ENCODE measurements at regions not wholly inside any gene's neighbourhood (a gene's known extent, or its start where the extent isn't known, plus 50 kb on each side); places are given as distances from the start of the nearest gene placed in this dataset.

DNA sequence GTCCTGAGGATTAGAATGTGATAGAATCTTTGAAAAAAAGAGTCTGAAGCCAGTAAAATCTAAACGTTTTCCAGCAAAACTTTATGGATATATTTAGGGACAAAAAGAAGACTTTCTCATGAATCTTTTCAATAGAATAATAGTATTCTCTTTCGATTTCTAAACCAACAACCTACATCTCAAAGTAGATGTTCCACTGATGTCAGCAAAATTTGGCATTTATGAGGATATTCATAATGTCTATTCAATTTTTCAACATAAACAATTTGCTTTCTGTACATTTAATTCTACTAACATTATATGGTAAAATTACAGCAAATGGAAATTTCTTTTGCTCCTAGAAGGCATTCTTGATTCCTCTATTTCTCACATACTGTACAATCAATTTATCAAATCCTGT, 886.5 kb downstream of the CENPC start:
- H3K4me1 Mint-ChIP-seq (ENCODE audit: unreplicated experiment), result no peaks in the 10 kb centered on the region
- no peak overlapping the region for H3K27ac Mint-ChIP-seq
- no peaks in the 10 kb centered on the region for H3K36me3 Mint-ChIP-seq
- H3K27me3 Mint-ChIP-seq, result no peaks in the 10 kb centered on the region
- H3K4me3 Mint-ChIP-seq, result no peak overlapping the region
- H3K9me3 Mint-ChIP-seq, result no peaks in the 10 kb centered on the region
- DNase-seq (ENCODE audit: extremely low spot score, unreplicated experiment), result no peak
- TF ChIP-seq, protein P1, sequence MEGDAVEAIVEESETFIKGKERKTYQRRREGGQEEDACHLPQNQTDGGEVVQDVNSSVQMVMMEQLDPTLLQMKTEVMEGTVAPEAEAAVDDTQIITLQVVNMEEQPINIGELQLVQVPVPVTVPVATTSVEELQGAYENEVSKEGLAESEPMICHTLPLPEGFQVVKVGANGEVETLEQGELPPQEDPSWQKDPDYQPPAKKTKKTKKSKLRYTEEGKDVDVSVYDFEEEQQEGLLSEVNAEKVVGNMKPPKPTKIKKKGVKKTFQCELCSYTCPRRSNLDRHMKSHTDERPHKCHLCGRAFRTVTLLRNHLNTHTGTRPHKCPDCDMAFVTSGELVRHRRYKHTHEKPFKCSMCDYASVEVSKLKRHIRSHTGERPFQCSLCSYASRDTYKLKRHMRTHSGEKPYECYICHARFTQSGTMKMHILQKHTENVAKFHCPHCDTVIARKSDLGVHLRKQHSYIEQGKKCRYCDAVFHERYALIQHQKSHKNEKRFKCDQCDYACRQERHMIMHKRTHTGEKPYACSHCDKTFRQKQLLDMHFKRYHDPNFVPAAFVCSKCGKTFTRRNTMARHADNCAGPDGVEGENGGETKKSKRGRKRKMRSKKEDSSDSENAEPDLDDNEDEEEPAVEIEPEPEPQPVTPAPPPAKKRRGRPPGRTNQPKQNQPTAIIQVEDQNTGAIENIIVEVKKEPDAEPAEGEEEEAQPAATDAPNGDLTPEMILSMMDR (conservative IDR thresholded peaks at IDR 0.05), result no peak

- H3K4me1 Mint-ChIP-seq (ENCODE audit: unreplicated experiment), result no peaks in the 10 kb centered on the region
- no peak overlapping the region for H3K27ac Mint-ChIP-seq
- TF ChIP-seq, protein P1 (conservative IDR thresholded peaks at IDR 0.05), result no peak
- H3K4me3 Mint-ChIP-seq, result no peak overlapping the region
- H3K27me3 Mint-ChIP-seq, result no peaks in the 10 kb centered on the region
- DNase-seq (ENCODE audit: extremely low spot score, unreplicated experiment), result no peak
- H3K9me3 Mint-ChIP-seq, result no peaks in the 10 kb centered on the region
- no peaks in the 10 kb centered on the region for H3K36me3 Mint-ChIP-seq
These were observed 889.8 kb downstream of the CENPC start for GRCh38 chr4:66655505-66655904.

DNA sequence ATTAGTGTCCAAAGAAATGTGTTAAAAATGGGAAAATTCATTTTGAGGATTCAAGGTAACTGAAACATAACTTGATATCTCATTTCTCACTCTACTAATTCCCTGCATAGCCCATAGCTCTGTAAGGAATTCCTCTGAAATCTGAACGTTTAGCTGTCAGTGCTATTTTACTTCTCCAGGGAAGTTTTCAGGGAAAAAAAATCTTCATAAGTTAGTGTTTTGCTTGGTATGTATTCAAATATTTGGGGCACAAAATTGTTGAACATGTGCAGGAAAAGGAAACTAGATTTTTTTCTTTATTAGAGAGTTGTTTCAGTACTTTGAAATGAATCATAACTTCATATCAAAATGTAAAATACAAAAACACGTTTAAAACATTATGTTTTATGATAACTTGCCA, 891.4 kb downstream of the CENPC start:
- DNase-seq (ENCODE audit: extremely low spot score, unreplicated experiment), result no peak
- H3K4me3 Mint-ChIP-seq, result no peak overlapping the region
- H3K9me3 Mint-ChIP-seq, result no peaks in the 10 kb centered on the region
- H3K36me3 Mint-ChIP-seq, result no peaks in the 10 kb centered on the region
- no peaks in the 10 kb centered on the region for H3K27me3 Mint-ChIP-seq
- TF ChIP-seq, protein P1 (conservative IDR thresholded peaks at IDR 0.05), result no peak
- H3K27ac Mint-ChIP-seq, result no peak overlapping the region
- no peaks in the 10 kb centered on the region for H3K4me1 Mint-ChIP-seq (ENCODE audit: unreplicated experiment)

GRCh38 chr4:66649236-66649635, 896.1 kb downstream of the CENPC start:
- no peaks in the 10 kb centered on the region for H3K4me1 Mint-ChIP-seq (ENCODE audit: unreplicated experiment)
- no peak overlapping the region for H3K27ac Mint-ChIP-seq
- H3K36me3 Mint-ChIP-seq, result no peaks in the 10 kb centered on the region
- TF ChIP-seq, protein P1 (conservative IDR thresholded peaks at IDR 0.05), result no peak
- H3K9me3 Mint-ChIP-seq, result no peaks in the 10 kb centered on the region
- no peaks in the 10 kb centered on the region for H3K27me3 Mint-ChIP-seq
- H3K4me3 Mint-ChIP-seq, result no peak overlapping the region
- DNase-seq (ENCODE audit: extremely low spot score, unreplicated experiment), result no peak

- H3K4me1 Mint-ChIP-seq (ENCODE audit: unreplicated experiment), result no peaks in the 10 kb centered on the region
- H3K27me3 Mint-ChIP-seq, result no peaks in the 10 kb centered on the region
- H3K36me3 Mint-ChIP-seq, result no peaks in the 10 kb centered on the region
- no peak for DNase-seq (ENCODE audit: extremely low spot score, unreplicated experiment)
- H3K9me3 Mint-ChIP-seq, result no peaks in the 10 kb centered on the region
- H3K27ac Mint-ChIP-seq, result no peak overlapping the region
- H3K4me3 Mint-ChIP-seq, result no peak overlapping the region
- TF ChIP-seq, protein P1 (conservative IDR thresholded peaks at IDR 0.05), result no peak
These were observed 897.4 kb downstream of the CENPC start for GRCh38 chr4:66647926-66648325.

GRCh38 chr4:66647476-66647875, 897.8 kb downstream of the CENPC start:
- Mint-ChIP-seq H3K4me3 (no peak overlapping the region), H3K4me1 (ENCODE audit: unreplicated experiment) (no peaks in the 10 kb centered on the region), H3K27ac (no peak overlapping the region), H3K27me3 (no peaks in the 10 kb centered on the region), H3K9me3 (no peaks in the 10 kb centered on the region), H3K36me3 (no peaks in the 10 kb centered on the region)
- TF ChIP-seq, protein P1 (conservative IDR thresholded peaks at IDR 0.05), result no peak
- no peak for DNase-seq (ENCODE audit: extremely low spot score, unreplicated experiment)
